B cell (primary cell): ENCODE measurements at regions not wholly inside any gene's neighbourhood (a gene's known extent, or its start where the extent isn't known, plus 50 kb on each side); places are given as distances from the start of the nearest gene placed in this dataset.

Source experiments
- EZH2 ChIP-seq: IDR thresholded peaks from 2 replicates; pipeline ENCODE4 v1.6.1; 2012; ENCODE audit warnings: borderline replicate concordance, low read depth, mild to moderate bottlenecking, moderate library complexity, low read length; ENCODE audit not compliant: insufficient read depth, poor library complexity, severe bottlenecking
- TF ChIP-seq, protein P1 (sequence below): fragments of 200-600 bp; IDR thresholded peaks from one replicate; pipeline ENCODE4 v1.8.0; 2022; ENCODE audit warnings: antibody characterized with exemption, mild to moderate bottlenecking

- TF ChIP-seq, protein P1, sequence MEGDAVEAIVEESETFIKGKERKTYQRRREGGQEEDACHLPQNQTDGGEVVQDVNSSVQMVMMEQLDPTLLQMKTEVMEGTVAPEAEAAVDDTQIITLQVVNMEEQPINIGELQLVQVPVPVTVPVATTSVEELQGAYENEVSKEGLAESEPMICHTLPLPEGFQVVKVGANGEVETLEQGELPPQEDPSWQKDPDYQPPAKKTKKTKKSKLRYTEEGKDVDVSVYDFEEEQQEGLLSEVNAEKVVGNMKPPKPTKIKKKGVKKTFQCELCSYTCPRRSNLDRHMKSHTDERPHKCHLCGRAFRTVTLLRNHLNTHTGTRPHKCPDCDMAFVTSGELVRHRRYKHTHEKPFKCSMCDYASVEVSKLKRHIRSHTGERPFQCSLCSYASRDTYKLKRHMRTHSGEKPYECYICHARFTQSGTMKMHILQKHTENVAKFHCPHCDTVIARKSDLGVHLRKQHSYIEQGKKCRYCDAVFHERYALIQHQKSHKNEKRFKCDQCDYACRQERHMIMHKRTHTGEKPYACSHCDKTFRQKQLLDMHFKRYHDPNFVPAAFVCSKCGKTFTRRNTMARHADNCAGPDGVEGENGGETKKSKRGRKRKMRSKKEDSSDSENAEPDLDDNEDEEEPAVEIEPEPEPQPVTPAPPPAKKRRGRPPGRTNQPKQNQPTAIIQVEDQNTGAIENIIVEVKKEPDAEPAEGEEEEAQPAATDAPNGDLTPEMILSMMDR = no peak
- no peak for TF ChIP-seq EZH2
These were observed 1719.7 kb upstream of the SLC10A2 start for GRCh38 chr13:104785952-104786351.
